Astrocyte of the cerebellum (primary cell): ENCODE measurements at regions not wholly inside any gene's neighbourhood (a gene's known extent, or its start where the extent isn't known, plus 50 kb on each side); places are given as distances from the start of the nearest gene placed in this dataset.
"Not testable (repeated sequence)": the region's sequence is repeated elsewhere in the genome, so short reads cannot be mapped to it uniquely, and the experiment has no call there.

Experiments
- DNase-seq: peaks from one replicate; pipeline ENCODE4 v3.0.0-alpha.2; 2011; ENCODE audit warnings: low read depth
- H3K4me3 ChIP-seq: 2 replicates; pipeline ENCODE4 v1.5.1; 2011; ENCODE audit warnings: mild to moderate bottlenecking, low read depth, low read length, moderate library complexity
- in situ Hi-C: cut with HindIII; loops from 2 replicates; pipeline ENCODE4 v1.10.0; 2017; ENCODE audit warnings: low sequenced_read_pairs
- TF ChIP-seq, protein P1 (sequence below): IDR thresholded peaks from 2 replicates; pipeline ENCODE4 v1.5.1; 2012; ENCODE audit warnings: low read length, low read depth, moderate library complexity, mild to moderate bottlenecking; ENCODE audit errors: missing control alignments

- in situ Hi-C loops: no loop called here
- no peak for DNase-seq
- TF ChIP-seq, protein P1, sequence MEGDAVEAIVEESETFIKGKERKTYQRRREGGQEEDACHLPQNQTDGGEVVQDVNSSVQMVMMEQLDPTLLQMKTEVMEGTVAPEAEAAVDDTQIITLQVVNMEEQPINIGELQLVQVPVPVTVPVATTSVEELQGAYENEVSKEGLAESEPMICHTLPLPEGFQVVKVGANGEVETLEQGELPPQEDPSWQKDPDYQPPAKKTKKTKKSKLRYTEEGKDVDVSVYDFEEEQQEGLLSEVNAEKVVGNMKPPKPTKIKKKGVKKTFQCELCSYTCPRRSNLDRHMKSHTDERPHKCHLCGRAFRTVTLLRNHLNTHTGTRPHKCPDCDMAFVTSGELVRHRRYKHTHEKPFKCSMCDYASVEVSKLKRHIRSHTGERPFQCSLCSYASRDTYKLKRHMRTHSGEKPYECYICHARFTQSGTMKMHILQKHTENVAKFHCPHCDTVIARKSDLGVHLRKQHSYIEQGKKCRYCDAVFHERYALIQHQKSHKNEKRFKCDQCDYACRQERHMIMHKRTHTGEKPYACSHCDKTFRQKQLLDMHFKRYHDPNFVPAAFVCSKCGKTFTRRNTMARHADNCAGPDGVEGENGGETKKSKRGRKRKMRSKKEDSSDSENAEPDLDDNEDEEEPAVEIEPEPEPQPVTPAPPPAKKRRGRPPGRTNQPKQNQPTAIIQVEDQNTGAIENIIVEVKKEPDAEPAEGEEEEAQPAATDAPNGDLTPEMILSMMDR: no peak
- no peak overlapping the region for H3K4me3 ChIP-seq
These were observed 137.4 kb downstream of the BMP15 start for GRCh38 chrX:51047950-51048349.

- TF ChIP-seq, protein P1: no peak
- no peak overlapping the region for H3K4me3 ChIP-seq
- in situ Hi-C loops: no loop called here
- no peak for DNase-seq
These were observed 143.2 kb downstream of the BMP15 start for GRCh38 chrX:51053741-51054140.

GRCh38 chrX:51098046-51098445 lies 187.5 kb downstream of the BMP15 start:
- TF ChIP-seq, protein P1: no peak

DNA sequence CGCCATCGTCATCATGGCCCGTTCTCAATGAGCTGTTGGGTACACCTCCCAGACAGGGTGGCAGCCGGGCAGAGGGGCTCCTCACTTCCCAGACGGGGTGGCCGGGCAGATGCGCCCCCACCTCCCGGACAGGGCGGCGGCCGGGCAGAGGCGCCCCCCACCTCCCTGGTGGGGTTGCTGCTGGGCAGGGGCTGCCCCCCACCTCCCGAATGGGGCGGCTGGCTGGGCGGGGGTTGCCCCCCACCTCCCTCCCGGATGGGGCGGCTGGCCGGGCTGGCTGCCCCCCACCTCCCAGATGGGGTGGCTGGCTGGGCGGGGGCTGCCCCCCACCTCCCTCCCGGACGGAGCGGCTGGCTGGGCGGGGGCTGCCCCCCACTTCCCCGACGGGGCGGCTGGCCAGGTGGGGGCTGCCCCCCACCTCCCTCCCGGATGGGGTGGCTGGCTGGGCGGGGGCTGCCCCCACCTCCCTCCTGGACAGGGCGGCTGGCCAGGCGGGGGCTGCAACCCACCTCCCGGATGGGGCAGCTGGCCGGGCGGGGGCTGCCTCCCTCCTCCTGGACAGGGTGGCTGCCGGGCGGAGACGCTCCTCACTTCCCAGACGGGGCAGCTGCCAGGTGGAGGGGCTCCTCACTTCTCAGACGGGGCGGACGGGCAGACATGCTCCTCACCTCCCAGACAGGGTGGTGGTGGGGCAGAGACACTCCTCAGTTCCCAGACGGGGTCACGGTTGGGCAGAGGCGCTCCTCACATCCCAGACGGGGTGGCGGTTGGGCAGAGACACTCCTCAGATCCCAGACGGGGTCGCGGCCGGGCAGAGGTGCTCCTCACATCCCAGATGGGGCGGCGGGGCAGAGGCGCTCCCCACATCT lies 208.8 kb downstream of the BMP15 start:
- DNase-seq, in situ Hi-C loops, H3K4me3 ChIP-seq: not testable (repeated sequence)

More at GRCh38 chrX:51098046-51098445, 187.5 kb downstream of the BMP15 start:
- DNase-seq: no peak
- in situ Hi-C loops: no loop called here
- no peak overlapping the region for H3K4me3 ChIP-seq

GRCh38 chrX:51125743-51126142 lies 206.9 kb upstream of the NUDT10 start:
- in situ Hi-C loops, DNase-seq, H3K4me3 ChIP-seq: not testable (repeated sequence)

- TF ChIP-seq, protein P1: peak; percentile 62
- no peak for DNase-seq
- in situ Hi-C loops: no loop called here
- no peak overlapping the region for H3K4me3 ChIP-seq
These were observed 187.7 kb upstream of the NUDT10 start for GRCh38 chrX:51144828-51145442.

- TF ChIP-seq, protein P1: peak; percentile 11
- in situ Hi-C loops: no loop called here
These were observed 183.8 kb upstream of the NUDT10 start for GRCh38 chrX:51148848-51149247.

More at GRCh38 chrX:51148848-51149247, 183.8 kb upstream of the NUDT10 start:
- no peak overlapping the region for H3K4me3 ChIP-seq
- DNase-seq: no peak
